BE2C (cell line): ENCODE measurements at regions not wholly inside any gene's neighbourhood (a gene's known extent, or its start where the extent isn't known, plus 50 kb on each side); places are given as distances from the start of the nearest gene placed in this dataset.

Source experiments
- DNase-seq: peaks from one replicate; pipeline ENCODE4 v3.0.0-alpha.2; 2020
- H3K27me3 ChIP-seq: fragments of 250-450 bp; sonication (Bioruptor Pico); 2 replicates; pipeline ENCODE4 v1.5.1; 2020; ENCODE audit warnings: mild to moderate bottlenecking
- H3K36me3 ChIP-seq: fragments of 250-450 bp; sonication (Bioruptor Pico); 2 replicates; pipeline ENCODE4 v1.5.1; 2020; ENCODE audit warnings: mild to moderate bottlenecking
- H3K4me1 ChIP-seq: fragments of 250-450 bp; sonication (Bioruptor Pico); 2 replicates; pipeline ENCODE4 v1.5.1; 2020
- H3K4me3 ChIP-seq: 2 replicates; pipeline ENCODE4 v1.5.1; 2011; ENCODE audit warnings: low read depth, low read length
- H3K9me3 ChIP-seq: fragments of 250-450 bp; sonication (Bioruptor Pico); 2 replicates; pipeline ENCODE4 v1.5.1; 2020
- CTCF ChIP-seq: IDR thresholded peaks from 2 replicates; pipeline ENCODE4 v1.5.1; 2012; ENCODE audit warnings: mild to moderate bottlenecking, low read depth, low read length

GRCh38 chr10:55002420-55002819 is 201.4 kb upstream of the PCDH15 start:
- no peaks in the 10 kb centered on the region for H3K9me3 ChIP-seq
- no peak overlapping the region for H3K4me3 ChIP-seq
- no peaks in the 10 kb centered on the region; the same call in 1 of the 2 replicates for H3K4me1 ChIP-seq
- no peak for DNase-seq
- no peaks in the 10 kb centered on the region for H3K36me3 ChIP-seq
- TF ChIP-seq CTCF, result no peak
- H3K27me3 ChIP-seq, result no peaks in the 10 kb centered on the region

GRCh38 chr10:55001422-55001821 is 200.4 kb upstream of the PCDH15 start:
- no peak overlapping the region for H3K4me3 ChIP-seq
- TF ChIP-seq CTCF, result no peak
- H3K9me3 ChIP-seq, result no peaks in the 10 kb centered on the region
- no peak for DNase-seq
- H3K36me3 ChIP-seq, result no peaks in the 10 kb centered on the region
- H3K4me1 ChIP-seq, result no peaks in the 10 kb centered on the region; the same call in 1 of the 2 replicates
- H3K27me3 ChIP-seq, result no peaks in the 10 kb centered on the region

- DNase-seq, result no peak
- no peaks in the 10 kb centered on the region for H3K27me3 ChIP-seq
- no peaks in the 10 kb centered on the region for H3K36me3 ChIP-seq
- TF ChIP-seq CTCF, result no peak
- H3K4me1 ChIP-seq, result no peaks in the 10 kb centered on the region; the same call in 1 of the 2 replicates
- H3K9me3 ChIP-seq, result no peaks in the 10 kb centered on the region
- no peak overlapping the region for H3K4me3 ChIP-seq
These were observed 192.1 kb upstream of the PCDH15 start for GRCh38 chr10:54993148-54993547.

- no peaks in the 10 kb centered on the region for H3K9me3 ChIP-seq
These were observed 184.7 kb upstream of the PCDH15 start for GRCh38 chr10:54985732-54986131.

GRCh38 chr10:54983255-54983654 is 182.2 kb upstream of the PCDH15 start:
- H3K36me3 ChIP-seq, result no peaks in the 10 kb centered on the region
- H3K9me3 ChIP-seq, result no peaks in the 10 kb centered on the region
- no peak overlapping the region for H3K4me3 ChIP-seq
- no peak for DNase-seq
- H3K4me1 ChIP-seq, result no peaks in the 10 kb centered on the region
- H3K27me3 ChIP-seq, result no peaks in the 10 kb centered on the region
- no peak for TF ChIP-seq CTCF

More at GRCh38 chr10:54985732-54986131, 184.7 kb upstream of the PCDH15 start:
- Histone ChIP-seq H3K36me3 (no peaks in the 10 kb centered on the region), H3K4me3 (no peak overlapping the region), H3K4me1 (no peaks in the 10 kb centered on the region), H3K27me3 (no peaks in the 10 kb centered on the region)
- TF ChIP-seq CTCF, result peak; percentile 48
- DNase-seq, result no peak

- TF ChIP-seq CTCF, result no peak
- H3K9me3 ChIP-seq, result no peaks in the 10 kb centered on the region
- no peak for DNase-seq
These were observed 161.3 kb upstream of the PCDH15 start for GRCh38 chr10:54962134-54962900.

More at GRCh38 chr10:54962134-54962900, 161.3 kb upstream of the PCDH15 start:
- Histone ChIP-seq H3K4me1 (no peaks in the 10 kb centered on the region), H3K27me3 (no peaks in the 10 kb centered on the region), H3K4me3 (no peak overlapping the region), H3K36me3 (no peaks in the 10 kb centered on the region)
